Posterior vena cava (tissue), 2 donors: ENCODE measurements at regions not wholly inside any gene's neighbourhood (a gene's known extent, or its start where the extent isn't known, plus 50 kb on each side); places are given as distances from the start of the nearest gene placed in this dataset.

ENCODE experiments used
- DNase-seq: peaks from one replicate; pipeline ENCODE4 v3.0.0-alpha.2; 2020; ENCODE audit warnings: low spot score
- intact Hi-C, 2 donors: fragments of 100-400 bp; cut with DNase I; formaldehyde crosslinking; loops; one replicate each; pipeline versions ENCODE4 v1.14.1 to v1.14.2; 2022 to 2023
- donor health status: DM: yes; HTN: yes; CAD: no.
- donor health status: DM: yes; HTN: yes; CAD: no.

GRCh38 chr3:23662079-23662617, 143.6 kb upstream of the UBE2E1 start:
- intact Hi-C loops = no loop called here

GRCh38 chr3:23663246-23663645, 142.5 kb upstream of the UBE2E1 start:
- DNase-seq = no peak

More at GRCh38 chr3:23662079-23662617, 143.6 kb upstream of the UBE2E1 start:
- DNase-seq = no peak

GRCh38 chr3:23663661-23664186, 142.0 kb upstream of the UBE2E1 start:
- intact Hi-C loops = no loop called here
- no peak for DNase-seq

More at GRCh38 chr3:23663246-23663645, 142.5 kb upstream of the UBE2E1 start:
- intact Hi-C loops = no loop called here

DNA sequence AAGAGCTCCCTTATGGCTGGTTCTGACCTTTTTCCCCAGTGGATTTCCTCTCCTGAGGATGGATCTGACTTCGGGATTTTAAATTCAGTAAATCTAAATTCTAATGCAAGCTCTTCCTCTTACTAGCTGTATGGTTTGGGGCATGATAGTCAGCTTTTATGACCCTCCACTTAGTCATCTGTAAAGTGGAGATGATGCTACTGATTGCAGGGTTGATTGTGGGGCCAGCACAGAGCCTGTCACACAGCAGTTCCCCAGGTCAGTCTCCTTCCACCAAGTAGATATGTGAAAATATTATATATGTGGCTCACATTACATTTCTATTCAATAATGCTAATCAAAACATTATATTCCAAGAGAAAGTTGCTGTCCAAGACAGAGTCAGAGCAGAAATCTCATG, 141.3 kb upstream of the UBE2E1 start:
- intact Hi-C loops = no loop called here
- DNase-seq = no peak

- DNase-seq = no peak
- intact Hi-C loops = no loop called here
Measured at GRCh38 chr3:23665741-23666140, 140.0 kb upstream of the UBE2E1 start.

- intact Hi-C loops = no loop called here
- no peak for DNase-seq
Measured at GRCh38 chr3:23666818-23667217, 138.9 kb upstream of the UBE2E1 start.

- intact Hi-C loops = no loop called here
- no peak for DNase-seq
Measured at GRCh38 chr3:23667536-23668429, 138.0 kb upstream of the UBE2E1 start.

- intact Hi-C loops = no loop called here
- no peak for DNase-seq
Measured at GRCh38 chr3:23668430-23668904, 137.3 kb upstream of the UBE2E1 start.

DNA sequence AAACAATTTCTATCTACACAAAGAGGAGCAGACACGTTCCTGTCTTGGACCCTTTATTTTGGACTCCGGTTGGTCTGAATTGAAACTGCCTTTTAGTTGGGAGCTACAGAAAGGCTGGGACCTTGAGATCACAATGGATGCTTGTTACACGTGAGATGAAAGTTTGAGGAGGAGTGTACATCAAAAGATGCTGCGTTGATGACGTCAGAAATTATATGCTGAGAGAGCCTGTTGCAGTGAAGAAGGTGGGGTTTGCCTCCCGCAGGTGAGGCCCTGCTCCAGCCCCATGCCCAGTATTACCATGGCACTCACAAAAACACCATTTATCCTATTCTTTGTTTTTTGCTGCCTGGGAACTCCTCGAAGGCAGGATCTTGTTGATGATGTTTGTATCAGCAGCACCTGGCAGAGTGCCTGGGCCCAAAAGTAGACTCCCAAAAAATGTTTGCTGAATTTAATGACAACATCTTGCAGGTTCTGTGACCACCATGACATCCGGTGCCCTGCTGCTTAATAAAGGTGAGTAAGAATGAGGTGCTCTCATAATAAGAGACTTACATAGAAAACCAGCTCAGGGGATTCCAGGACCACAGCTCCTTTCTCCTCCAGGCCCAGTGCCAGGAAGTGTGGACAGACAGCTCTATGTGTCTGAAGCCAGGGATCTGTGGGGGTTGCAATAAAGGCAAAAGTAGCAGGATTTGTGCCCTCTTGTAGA, 136.1 kb upstream of the UBE2E1 start:
- intact Hi-C loops = no loop called here
- DNase-seq = no peak

- intact Hi-C loops = no loop called here
- DNase-seq = no peak
Measured at GRCh38 chr3:23671851-23672589, 133.7 kb upstream of the UBE2E1 start.

GRCh38 chr3:23672628-23673027, 133.1 kb upstream of the UBE2E1 start:
- no peak for DNase-seq
- intact Hi-C loops = no loop called here

DNA sequence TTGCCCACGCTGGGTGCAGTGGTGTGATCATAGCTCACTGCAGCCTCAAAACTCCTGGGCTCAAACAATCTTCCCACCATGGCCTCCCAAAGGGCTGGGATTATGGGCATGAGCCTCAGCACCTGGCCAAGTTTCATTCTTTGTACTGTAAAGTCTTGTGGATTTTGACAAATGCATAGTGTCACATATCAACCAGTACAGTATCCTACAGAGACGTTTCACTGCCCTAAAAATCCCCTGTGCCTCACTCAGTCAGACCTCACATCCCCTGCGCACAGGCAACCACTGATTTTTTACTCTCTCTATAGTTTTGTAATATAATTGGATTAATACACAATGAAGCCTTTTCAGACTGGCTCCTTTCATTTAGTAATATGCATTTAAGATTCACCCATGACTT, 130.7 kb upstream of the UBE2E1 start:
- intact Hi-C loops = no loop called here
- no peak for DNase-seq

DNA sequence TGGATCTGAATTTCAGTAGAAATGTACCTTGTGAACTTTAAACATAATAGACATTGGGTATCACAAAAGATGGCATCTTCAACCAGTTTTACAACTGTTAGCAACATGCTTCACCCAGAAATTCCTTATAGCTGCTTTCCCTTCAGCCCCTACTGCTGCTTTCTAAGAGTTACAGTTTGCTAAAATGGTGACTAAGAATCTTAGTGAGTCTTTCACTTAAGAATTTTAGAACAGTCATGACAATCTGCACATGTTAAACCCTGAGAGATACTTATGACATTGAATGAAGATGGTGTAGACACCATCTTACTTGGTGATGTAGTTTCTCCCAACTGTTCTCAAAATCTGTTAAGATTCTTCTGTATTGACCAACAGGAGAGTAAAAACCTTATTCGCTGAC, 129.7 kb upstream of the UBE2E1 start:
- intact Hi-C loops = no loop called here
- no peak for DNase-seq

GRCh38 chr3:23682646-23683045, 123.1 kb upstream of the UBE2E1 start:
- intact Hi-C loops = no loop called here
- DNase-seq = no peak

- intact Hi-C loops = no loop called here
- peak; percentile 92 for DNase-seq
Measured at GRCh38 chr3:23685541-23686258, 120.1 kb upstream of the UBE2E1 start.

DNA sequence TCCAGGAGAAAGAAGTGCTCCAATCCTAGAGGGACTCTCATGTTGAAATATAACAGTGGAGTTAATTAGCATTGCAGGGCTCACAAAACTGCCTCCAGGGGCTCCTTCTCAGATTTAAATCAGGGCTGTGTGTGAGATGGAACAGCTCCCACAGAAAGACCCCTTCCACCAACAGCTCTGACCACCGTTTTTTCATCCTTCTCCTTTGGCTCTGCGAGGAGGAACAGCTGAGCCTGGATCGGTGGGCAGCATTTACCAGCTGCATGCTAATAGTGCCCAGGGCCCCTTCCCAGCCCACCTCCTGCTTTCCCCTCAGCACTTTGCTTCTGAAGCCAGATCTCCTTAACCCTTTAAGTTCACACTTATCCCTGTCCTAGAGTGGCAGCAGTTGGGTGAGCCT, 119.2 kb upstream of the UBE2E1 start:
- intact Hi-C loops = no loop called here

GRCh38 chr3:23691357-23691895, 114.3 kb upstream of the UBE2E1 start:
- no peak for DNase-seq
- intact Hi-C loops = no loop called here

More for the DNA sequence above, 119.2 kb upstream of the UBE2E1 start:
- DNase-seq = no peak

GRCh38 chr3:23696842-23697241, 108.9 kb upstream of the UBE2E1 start:
- intact Hi-C loops = no loop called here
- DNase-seq = no peak
